Inferior parietal cortex (tissue), 1 donor: ENCODE measurements at regions not wholly inside any gene's neighbourhood (a gene's known extent, or its start where the extent isn't known, plus 50 kb on each side); places are given as distances from the start of the nearest gene placed in this dataset.

Experiments used
- DNase-seq: peaks from one replicate; pipeline ENCODE4 v3.0.0-alpha.2; 2016; ENCODE audit errors: extremely low spot score

GRCh38 chr1:208419746-208420420, 175.7 kb upstream of the PLXNA2 start:
- DNase-seq, result no peak

DNA sequence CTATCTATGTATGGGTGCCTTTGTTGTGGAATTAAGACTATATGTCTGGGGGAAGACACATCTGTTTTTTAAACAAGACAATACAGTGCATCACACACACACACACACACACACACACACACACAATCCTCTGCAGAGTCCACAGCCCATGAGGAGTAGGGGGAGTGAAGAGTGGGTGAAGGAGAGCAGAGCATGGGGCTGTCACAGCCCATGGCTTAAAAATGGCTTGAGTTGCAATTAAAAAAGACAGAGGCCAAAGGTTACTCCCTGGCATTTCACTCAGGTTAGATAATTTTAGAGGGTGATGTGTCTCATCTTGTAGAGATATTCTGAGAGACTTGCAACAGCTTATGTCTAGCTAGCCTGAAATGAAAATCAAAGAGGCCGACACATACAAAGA, 176.5 kb upstream of the PLXNA2 start:
- no peak for DNase-seq

- no peak for DNase-seq
Measured at GRCh38 chr1:208421486-208421885, 177.3 kb upstream of the PLXNA2 start.

DNA sequence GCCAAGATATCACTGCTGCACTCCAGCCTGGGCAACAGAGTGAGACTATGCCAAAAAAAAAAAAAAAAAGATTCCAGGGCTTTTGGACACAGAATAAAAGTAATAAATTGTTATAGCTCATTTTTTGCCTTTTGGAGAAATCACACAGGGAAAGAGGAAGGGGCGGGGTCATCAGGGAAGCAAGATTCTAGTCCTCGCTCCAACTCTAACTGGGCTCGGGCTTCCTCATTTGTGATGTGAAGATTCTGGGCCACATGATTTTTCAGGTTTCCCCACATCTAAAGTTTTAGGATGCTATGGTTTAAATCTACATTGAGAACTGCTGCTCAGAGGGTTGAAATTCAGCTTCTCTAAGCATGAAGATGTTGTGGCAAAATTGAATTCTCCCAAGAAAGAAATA, 179.3 kb upstream of the PLXNA2 start:
- DNase-seq, result no peak

DNA sequence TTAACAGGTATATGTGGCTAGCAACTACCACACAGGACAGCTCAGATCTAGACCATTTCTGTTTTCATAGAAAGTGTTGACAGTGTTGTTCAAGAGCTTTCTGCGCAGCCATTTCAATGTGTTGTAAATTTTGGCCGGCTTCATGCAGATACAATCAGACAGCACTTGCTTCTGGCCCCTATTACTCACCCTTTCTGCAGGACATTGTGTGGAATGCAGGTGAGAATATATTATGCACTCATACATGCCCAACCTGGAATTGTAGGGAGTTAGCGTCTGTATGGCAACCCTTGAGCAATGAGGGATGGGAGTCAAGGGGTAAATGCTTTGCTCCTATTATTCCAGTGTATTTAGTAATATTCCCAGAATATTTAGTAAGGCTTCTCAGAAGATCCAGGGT, 180.9 kb upstream of the PLXNA2 start:
- DNase-seq, result no peak

GRCh38 chr1:208430220-208430619, 186.0 kb upstream of the PLXNA2 start:
- no peak for DNase-seq

DNA sequence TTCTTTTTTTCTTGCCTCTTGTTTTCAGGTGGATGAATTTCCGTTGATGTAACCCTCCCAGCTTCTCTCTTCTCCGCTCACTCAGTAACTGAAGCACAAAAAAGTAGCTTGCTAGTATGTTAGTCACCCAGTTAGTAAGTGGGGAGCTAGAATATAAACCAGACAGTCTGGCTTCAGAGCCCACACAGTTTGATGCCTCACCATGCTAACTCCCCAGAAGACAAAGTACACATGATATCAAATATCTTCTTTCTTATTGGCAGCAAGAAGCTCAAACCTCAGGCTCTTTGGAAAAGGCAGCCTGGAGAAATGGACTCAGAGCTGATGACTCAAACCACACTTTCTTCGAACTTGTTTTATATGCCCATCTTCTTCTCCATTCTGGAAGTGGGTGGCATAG, 187.5 kb upstream of the PLXNA2 start:
- no peak for DNase-seq

GRCh38 chr1:208432346-208432745, 188.2 kb upstream of the PLXNA2 start:
- no peak for DNase-seq

GRCh38 chr1:208433086-208433485, 188.9 kb upstream of the PLXNA2 start:
- no peak for DNase-seq

- no peak for DNase-seq
Measured at GRCh38 chr1:208433971-208434370, 189.8 kb upstream of the PLXNA2 start.

DNA sequence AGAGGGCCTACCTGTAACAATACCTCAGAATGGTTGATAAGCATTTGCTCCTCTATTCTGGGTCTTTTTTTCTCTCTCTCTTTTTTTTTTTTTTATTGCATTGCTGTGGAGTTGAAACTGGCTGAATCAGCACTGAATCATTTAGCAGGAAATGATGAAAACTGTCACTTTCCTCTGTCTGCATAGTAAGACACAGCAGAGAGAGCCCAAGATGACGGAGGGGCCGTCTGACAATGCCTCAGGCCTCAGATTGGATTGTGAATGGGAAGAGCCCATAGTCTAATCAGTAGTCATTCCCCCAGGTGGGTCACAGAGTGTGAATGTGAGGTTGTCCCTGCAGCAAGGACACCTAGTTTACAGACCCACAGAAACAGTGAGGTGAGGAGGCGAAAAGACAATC, 193.2 kb upstream of the PLXNA2 start:
- no peak for DNase-seq

DNA sequence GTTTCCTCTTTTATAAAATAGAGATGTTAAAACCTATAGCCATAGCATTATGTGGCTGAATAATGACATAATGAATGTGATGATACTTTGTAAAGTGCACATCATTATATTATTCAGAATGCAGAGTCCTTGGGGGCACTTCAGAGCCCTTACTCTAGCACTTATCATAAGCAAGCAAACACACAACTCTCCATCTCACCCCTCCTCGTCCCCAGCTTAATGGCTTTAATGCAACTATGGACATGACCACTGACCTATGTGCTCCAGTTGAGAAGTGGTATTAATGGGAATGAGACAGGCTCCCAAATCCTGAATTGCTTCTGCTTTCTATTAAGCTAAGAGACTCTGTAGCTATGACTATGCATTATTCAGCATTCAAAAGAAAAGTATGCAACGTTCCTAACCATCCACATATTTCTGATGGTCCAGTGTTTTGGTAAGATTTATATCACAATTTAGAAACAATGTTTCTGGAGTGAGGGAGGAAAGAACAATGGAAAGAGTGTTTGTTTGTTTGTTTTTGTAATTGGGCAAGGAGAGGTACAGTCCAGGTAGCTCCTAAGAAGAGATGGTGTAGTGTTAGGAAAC, 194.0 kb upstream of the PLXNA2 start:
- DNase-seq, result no peak

DNA sequence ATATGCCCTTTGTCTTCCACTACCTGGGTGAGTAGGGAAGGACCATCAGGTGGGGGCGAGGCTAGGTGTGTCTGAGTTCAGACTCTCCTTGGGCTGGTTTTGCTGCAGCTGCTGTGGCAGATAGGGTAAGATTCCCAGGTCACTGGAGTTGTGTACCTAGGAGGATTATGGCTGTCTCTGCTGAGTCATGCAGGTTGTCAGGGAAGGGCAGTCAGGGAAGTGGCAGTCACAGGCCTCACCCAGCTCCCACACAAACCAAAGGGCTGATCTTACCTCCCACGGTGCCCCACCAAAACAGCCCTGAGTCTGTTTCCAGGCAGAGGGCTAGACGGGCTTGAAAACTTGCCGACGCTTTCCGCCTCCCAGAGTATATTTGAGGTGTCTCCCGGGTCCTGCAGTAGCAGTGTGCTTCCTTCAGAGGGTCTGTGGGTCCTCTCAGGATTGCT, 201.6 kb upstream of the PLXNA2 start:
- no peak for DNase-seq

GRCh38 chr1:208446271-208446691, 202.1 kb upstream of the PLXNA2 start:
- no peak for DNase-seq

- DNase-seq, result no peak
Measured at GRCh38 chr1:208448425-208448824, 204.2 kb upstream of the PLXNA2 start.

GRCh38 chr1:208449951-208450350, 205.8 kb upstream of the PLXNA2 start:
- no peak for DNase-seq

DNA sequence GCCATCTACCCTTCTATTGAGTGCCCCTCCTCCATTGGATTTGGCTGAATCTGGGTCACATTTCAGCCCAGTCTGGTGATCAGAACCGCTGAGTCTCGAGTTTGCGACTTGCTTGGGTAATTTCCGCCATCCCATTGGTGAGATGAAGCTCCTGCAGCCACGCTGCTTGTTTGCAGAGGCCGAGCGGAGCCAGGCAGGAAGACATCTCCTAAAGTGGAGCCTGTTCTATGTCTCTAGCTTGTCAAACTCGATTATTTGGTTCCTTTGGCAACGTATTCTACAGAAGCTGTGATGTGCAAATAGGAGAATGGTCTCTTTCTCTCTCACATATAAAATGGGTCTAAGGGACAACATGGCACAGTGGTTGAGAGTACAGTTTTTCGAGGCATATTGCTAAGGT, 206.8 kb upstream of the PLXNA2 start:
- no peak for DNase-seq

GRCh38 chr1:208455821-208456220, 211.6 kb upstream of the PLXNA2 start:
- no peak for DNase-seq

DNA sequence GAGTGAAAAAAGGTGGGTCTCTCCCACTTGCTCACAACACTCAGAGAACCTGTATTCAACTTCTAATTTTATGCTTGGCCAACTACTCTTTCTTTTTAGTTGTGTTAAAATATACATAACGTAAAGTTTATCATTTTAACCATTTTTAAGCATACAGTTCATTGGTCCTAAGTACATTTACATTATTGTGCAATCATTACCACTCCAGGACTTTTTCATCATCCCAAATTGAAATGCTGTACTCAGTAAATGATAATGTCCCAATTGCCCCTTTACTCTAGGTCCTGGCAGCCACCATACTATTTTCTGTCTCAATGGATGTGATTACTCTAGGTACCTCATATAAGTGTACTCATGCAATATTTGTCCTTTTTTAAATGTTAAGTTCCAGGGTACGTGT, 212.3 kb upstream of the PLXNA2 start:
- DNase-seq, result no peak

- DNase-seq, result no peak
Measured at GRCh38 chr1:208460823-208461222, 216.6 kb upstream of the PLXNA2 start.

- no peak for DNase-seq
Measured at GRCh38 chr1:208461680-208462079, 217.5 kb upstream of the PLXNA2 start.

DNA sequence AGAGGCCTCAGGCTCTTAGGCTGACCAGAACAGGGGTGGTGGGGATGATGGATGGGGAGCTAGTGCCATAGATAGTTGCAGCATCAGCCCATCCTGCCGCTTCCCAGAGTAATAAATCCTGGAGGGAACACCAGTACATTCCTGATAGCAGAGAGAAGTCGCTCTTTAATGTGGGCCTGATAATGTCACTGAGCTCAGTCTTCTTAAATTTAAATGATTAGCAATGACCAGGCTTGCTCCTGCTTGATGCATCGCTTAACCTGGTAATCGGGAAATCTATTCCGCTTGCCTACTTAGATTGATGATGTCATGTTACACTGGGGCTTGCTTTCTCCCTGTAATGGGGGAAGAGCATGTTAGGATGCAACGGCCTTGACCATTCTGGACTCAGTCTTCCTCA, 218.6 kb upstream of the PLXNA2 start:
- DNase-seq, result no peak

DNA sequence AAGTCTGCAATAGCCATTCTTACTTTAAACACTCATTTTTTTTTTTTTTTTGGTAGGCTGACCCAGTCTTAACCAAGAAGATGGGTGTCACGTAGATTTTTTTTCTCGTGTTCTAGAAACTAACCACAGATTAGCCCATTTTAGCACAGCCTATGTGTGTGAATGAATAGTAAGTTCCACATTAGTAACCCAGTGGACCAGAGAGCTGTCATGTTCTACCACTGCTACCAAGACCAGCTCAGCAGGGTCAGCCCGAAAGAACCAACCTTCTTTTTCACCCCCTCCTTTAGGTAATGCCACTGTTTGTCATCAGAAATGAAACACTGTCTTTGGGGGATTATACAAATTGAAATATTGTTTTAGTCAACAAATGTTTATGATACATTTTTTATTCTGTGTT, 221.1 kb upstream of the PLXNA2 start:
- DNase-seq, result no peak
